Left colon (tissue), 2 donors: ENCODE measurements at regions not wholly inside any gene's neighbourhood (a gene's known extent, or its start where the extent isn't known, plus 50 kb on each side); places are given as distances from the start of the nearest gene placed in this dataset.

Experiments
- ATAC-seq: fragments of 200-7000 bp; cut with Tn5 transposase; one replicate; pipeline ENCODE4 v1.9.1; 2020; ENCODE audit warnings: mild to moderate bottlenecking, moderate library complexity
- DNase-seq, 2 donors: peaks; one replicate each; pipeline ENCODE4 v3.0.0-alpha.2; 2020
- intact Hi-C, 2 donors: fragments of 100-400 bp; cut with DNase I in 1 of 2; cut with micrococcal nuclease in 1 of 2; formaldehyde crosslinking; loops; one replicate each; pipeline versions ENCODE4 v1.11.2 to v1.14.0; 2022; cut with DNase I, micrococcal nuclease
- donor health status: DM: no; HTN: no; CAD: no.
- donor health status: DM: yes; HTN: yes; CAD: no.

GRCh38 chr6:79431537-79431933 lies 105.7 kb downstream of the LCA5 start:
- ATAC-seq (peak; percentile 48), DNase-seq (no peak)
- intact Hi-C loops = no loop called here

- intact Hi-C loops = no loop called here
- ATAC-seq (no peak), DNase-seq (no peak)
These were observed 106.2 kb downstream of the LCA5 start for GRCh38 chr6:79430913-79431536.

GRCh38 chr6:79427721-79428120 lies 109.5 kb downstream of the LCA5 start:
- ATAC-seq (no peak), DNase-seq (no peak)
- intact Hi-C loops = no loop called here

GRCh38 chr6:79426625-79427278 lies 110.5 kb downstream of the LCA5 start:
- DNase-seq (no peak), ATAC-seq (no peak)
- intact Hi-C loops = no loop called here

GRCh38 chr6:79425589-79426311 lies 111.5 kb downstream of the LCA5 start:
- intact Hi-C loops = no loop called here
- ATAC-seq = peak; percentile 52
- no peak for DNase-seq

GRCh38 chr6:79423216-79423615 lies 114.0 kb downstream of the LCA5 start:
- ATAC-seq (no peak), DNase-seq (no peak)
- intact Hi-C loops = no loop called here

GRCh38 chr6:79422666-79423065 lies 114.6 kb downstream of the LCA5 start:
- no peak for ATAC-seq
- intact Hi-C loops = no loop called here
- DNase-seq = no peak

GRCh38 chr6:79421707-79422484 lies 115.3 kb downstream of the LCA5 start:
- intact Hi-C loops = no loop called here
- DNase-seq (no peak), ATAC-seq (peak; percentile 51)

- no peak for DNase-seq
- ATAC-seq = no peak
- intact Hi-C loops = no loop called here
These were observed 116.2 kb downstream of the LCA5 start for GRCh38 chr6:79421001-79421411.

- DNase-seq = no peak
- intact Hi-C loops = no loop called here
- ATAC-seq = no peak
These were observed 117.2 kb downstream of the LCA5 start for GRCh38 chr6:79420054-79420453.

- no peak for ATAC-seq
- no peak for DNase-seq
- intact Hi-C loops = no loop called here
These were observed 120.3 kb downstream of the LCA5 start for GRCh38 chr6:79416931-79417330.

GRCh38 chr6:79413562-79414002 lies 123.6 kb downstream of the LCA5 start:
- no peak for DNase-seq
- intact Hi-C loops = no loop called here
- no peak for ATAC-seq

- intact Hi-C loops = no loop called here
- DNase-seq (no peak), ATAC-seq (no peak)
These were observed 126.4 kb downstream of the LCA5 start for GRCh38 chr6:79410806-79411205.

- no peak for DNase-seq
- no peak for ATAC-seq
- intact Hi-C loops = no loop called here
These were observed 128.8 kb downstream of the LCA5 start for GRCh38 chr6:79408256-79408974.

GRCh38 chr6:79404677-79405076 lies 132.6 kb downstream of the LCA5 start:
- intact Hi-C loops = no loop called here
- DNase-seq (peak; percentile 74 to 78), ATAC-seq (peak; percentile 100)

- ATAC-seq (peak; percentile 29), DNase-seq (peak in 1 of 2 donors; percentile 5)
- intact Hi-C loops = no loop called here
These were observed 133.0 kb downstream of the LCA5 start for GRCh38 chr6:79404261-79404660.

GRCh38 chr6:79403563-79403962 lies 133.7 kb downstream of the LCA5 start:
- no peak for ATAC-seq
- intact Hi-C loops = no loop called here
- no peak for DNase-seq

- intact Hi-C loops = no loop called here
- ATAC-seq (no peak), DNase-seq (no peak)
These were observed 134.1 kb downstream of the LCA5 start for GRCh38 chr6:79403086-79403485.

- intact Hi-C loops = no loop called here
- no peak for ATAC-seq
- no peak for DNase-seq
These were observed 137.7 kb downstream of the LCA5 start for GRCh38 chr6:79399499-79399898.
